PC-3 (cell line): ENCODE measurements at regions not wholly inside any gene's neighbourhood (a gene's known extent, or its start where the extent isn't known, plus 50 kb on each side); places are given as distances from the start of the nearest gene placed in this dataset.

ENCODE experiments used
- ATAC-seq: fragments of 200-7000 bp; cut with Tn5 transposase; 2 replicates; pipeline ENCODE4 v1.9.1; 2020; ENCODE audit warnings: mild to moderate bottlenecking, moderate library complexity
- BruUV-seq: library from RNA; stranded (reverse); fragments of 400-500 nt; replicated peaks from 2 replicates; lab custom pipeline; 2021; lab: Mats Ljungman, UMichigan
- CTCF ChIA-PET: fragments of 300-600 bp; sonication (Branson Sonifier 250); formaldehyde crosslinking; loops from one replicate; lab custom pipeline; 2022; ENCODE audit warnings: antibody characterized with exemption; lab: Charles Lee
- POLR2A ChIA-PET: fragments of 300-600 bp; sonication (Branson Sonifier 250); formaldehyde crosslinking; loops from one replicate; lab custom pipeline; 2022; ENCODE audit warnings: antibody characterized with exemption; ENCODE audit not compliant: unreplicated experiment; lab: Charles Lee
- DNase-seq: peaks from one replicate; pipeline ENCODE4 v3.0.0-alpha.2; 2015
- H2AFZ ChIP-seq: fragments of 300-600 bp; sonication (generic); 2 replicates; pipeline ENCODE4 v1.6.0; 2016; ENCODE audit warnings: antibody characterized with exemption, low read length
- H3F3A ChIP-seq: fragments of 300-600 bp; sonication (generic); one replicate; pipeline ENCODE4 v1.6.0; 2017; ENCODE audit warnings: antibody characterized with exemption, low read length, control low read depth, mild to moderate bottlenecking; ENCODE audit not compliant: unreplicated experiment
- H3K27ac ChIP-seq: fragments of 300-600 bp; sonication (generic); 2 replicates; pipeline ENCODE4 v1.5.1; 2016; ENCODE audit warnings: mild to moderate bottlenecking, low read length
- H3K27me3 ChIP-seq: fragments of 300-600 bp; sonication (generic); 2 replicates; pipeline ENCODE4 v1.6.1; 2016; ENCODE audit warnings: low read length, mixed read lengths
- H3K36me3 ChIP-seq: fragments of 300-600 bp; sonication (generic); 2 replicates; pipeline ENCODE4 v1.6.1; 2016; ENCODE audit warnings: low read depth, mixed run types, low read length, mixed read lengths
- H3K4me1 ChIP-seq: fragments of 300-600 bp; sonication (generic); 2 replicates; pipeline ENCODE4 v1.5.1; 2016; ENCODE audit warnings: low read length; ENCODE audit not compliant: insufficient read depth
- H3K4me2 ChIP-seq: fragments of 300-600 bp; sonication (generic); 2 replicates; pipeline ENCODE4 v1.6.0; 2016; ENCODE audit warnings: low read length
- H3K4me3 ChIP-seq: fragments of 300-600 bp; sonication (generic); 2 replicates; pipeline ENCODE4 v1.5.1; 2016; ENCODE audit warnings: mild to moderate bottlenecking, low read length, mixed read lengths
- H3K79me2 ChIP-seq: fragments of 300-600 bp; sonication (generic); 2 replicates; pipeline ENCODE4 v1.6.1; 2017; ENCODE audit warnings: low read length, mixed read lengths
- H3K9ac ChIP-seq: fragments of 300-600 bp; sonication (generic); 2 replicates; pipeline ENCODE4 v1.6.0; 2016; ENCODE audit warnings: mild to moderate bottlenecking, low read length
- H3K9me2 ChIP-seq: fragments of 300-600 bp; sonication (generic); replicated peaks from 2 replicates; pipeline ENCODE4 v1.6.1; 2016; ENCODE audit warnings: mixed run types, low read length, mixed read lengths
- H3K9me3 ChIP-seq: fragments of 300-600 bp; sonication (generic); 2 replicates; pipeline ENCODE4 v1.6.1; 2016; ENCODE audit warnings: low read length, mixed read lengths
- H4K20me1 ChIP-seq: fragments of 300-600 bp; sonication (generic); 2 replicates; pipeline ENCODE4 v1.6.1; 2016; ENCODE audit warnings: low read length, mixed read lengths
- EZH2 ChIP-seq: fragments of 300-600 bp; sonication (generic); IDR thresholded peaks from one replicate; pipeline ENCODE4 v1.6.1; 2017; ENCODE audit warnings: antibody characterized with exemption, mild to moderate bottlenecking, low read length; ENCODE audit not compliant: unreplicated experiment
- EZH2phosphoT487 ChIP-seq: fragments of 300-600 bp; sonication (generic); IDR thresholded peaks from 2 replicates; pipeline ENCODE4 v1.6.1; 2018; ENCODE audit warnings: mild to moderate bottlenecking, antibody characterized with exemption, low read length, borderline replicate concordance
- intact Hi-C: fragments of 100-400 bp; cut with micrococcal nuclease; formaldehyde crosslinking; loops from 2 replicates; pipeline ENCODE4 v1.9.0; 2023
- TF ChIP-seq, protein P1 (sequence below): fragments of 300-600 bp; sonication (generic); conservative IDR thresholded peaks from 2 replicates; pipeline ENCODE4 v1.5.1; 2017; ENCODE audit warnings: antibody characterized with exemption, low read depth, mild to moderate bottlenecking, low read length

DNA sequence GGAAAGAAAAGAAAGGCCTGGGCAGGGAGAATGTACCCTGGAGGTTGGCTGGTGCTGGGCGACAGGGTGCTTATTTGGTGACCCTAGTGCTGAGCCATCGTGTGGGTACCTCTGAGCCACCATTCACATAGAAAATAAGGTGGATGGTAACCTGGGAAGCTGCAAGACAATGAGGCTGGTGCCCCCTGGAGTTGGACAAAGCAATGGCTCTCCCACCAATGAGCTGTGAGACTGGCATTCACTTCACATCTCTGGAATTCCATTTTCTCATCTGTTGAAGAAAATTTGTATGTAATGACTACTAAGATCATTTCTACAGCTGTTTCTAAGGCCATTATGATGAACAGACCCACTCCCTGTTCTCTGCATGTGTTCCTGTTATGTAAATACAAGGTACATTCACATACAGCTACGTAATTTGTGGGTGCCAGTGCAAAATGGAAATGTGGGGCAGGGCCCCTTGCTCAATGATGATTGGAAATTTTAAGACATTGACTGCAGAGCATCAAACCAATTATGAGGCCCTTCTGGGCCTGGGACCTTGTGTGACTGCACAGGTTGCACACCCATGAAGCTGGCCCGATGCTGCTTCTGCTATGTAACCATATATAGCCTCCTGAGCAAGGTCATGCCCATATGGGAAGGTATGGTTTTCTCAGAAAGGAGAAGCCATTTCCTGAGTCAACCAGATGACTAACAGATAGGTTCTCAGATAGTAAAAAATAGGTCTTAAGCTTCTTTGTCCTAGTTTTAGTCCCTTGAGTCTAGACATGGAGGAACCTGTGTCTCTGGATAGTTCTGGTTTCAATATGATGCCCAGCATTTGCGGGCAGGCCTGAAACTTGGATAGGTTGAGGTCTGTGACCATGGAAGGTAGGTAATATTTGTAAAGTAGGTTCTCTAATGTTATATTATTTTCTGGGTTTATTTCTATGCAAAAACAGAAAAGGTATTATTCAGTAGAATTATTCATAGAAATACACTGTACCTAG, 63.4 kb upstream of the IGF1 start:
- no peaks in the 10 kb centered on the region for H3K4me1 ChIP-seq
- H3K4me2 ChIP-seq = no peak overlapping the region
- no peak overlapping the region for H3K27ac ChIP-seq
- intact Hi-C loops = no loop called here
- no peaks in the 10 kb centered on the region for H3K79me2 ChIP-seq
- H3F3A ChIP-seq = no peaks in the 10 kb centered on the region
- POLR2A ChIA-PET = no interaction called here
- no peaks in the 10 kb centered on the region for H3K36me3 ChIP-seq
- DNase-seq (no peak), ATAC-seq (no peak)
- no peaks in the 10 kb centered on the region for H3K9me2 ChIP-seq
- no peaks in the 10 kb centered on the region for H3K9me3 ChIP-seq
- no peaks in the 10 kb centered on the region for H3K27me3 ChIP-seq
- TF ChIP-seq, protein P1, sequence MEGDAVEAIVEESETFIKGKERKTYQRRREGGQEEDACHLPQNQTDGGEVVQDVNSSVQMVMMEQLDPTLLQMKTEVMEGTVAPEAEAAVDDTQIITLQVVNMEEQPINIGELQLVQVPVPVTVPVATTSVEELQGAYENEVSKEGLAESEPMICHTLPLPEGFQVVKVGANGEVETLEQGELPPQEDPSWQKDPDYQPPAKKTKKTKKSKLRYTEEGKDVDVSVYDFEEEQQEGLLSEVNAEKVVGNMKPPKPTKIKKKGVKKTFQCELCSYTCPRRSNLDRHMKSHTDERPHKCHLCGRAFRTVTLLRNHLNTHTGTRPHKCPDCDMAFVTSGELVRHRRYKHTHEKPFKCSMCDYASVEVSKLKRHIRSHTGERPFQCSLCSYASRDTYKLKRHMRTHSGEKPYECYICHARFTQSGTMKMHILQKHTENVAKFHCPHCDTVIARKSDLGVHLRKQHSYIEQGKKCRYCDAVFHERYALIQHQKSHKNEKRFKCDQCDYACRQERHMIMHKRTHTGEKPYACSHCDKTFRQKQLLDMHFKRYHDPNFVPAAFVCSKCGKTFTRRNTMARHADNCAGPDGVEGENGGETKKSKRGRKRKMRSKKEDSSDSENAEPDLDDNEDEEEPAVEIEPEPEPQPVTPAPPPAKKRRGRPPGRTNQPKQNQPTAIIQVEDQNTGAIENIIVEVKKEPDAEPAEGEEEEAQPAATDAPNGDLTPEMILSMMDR = no peak
- TF ChIP-seq EZH2 (no peak), EZH2phosphoT487 (no peak)
- no peak overlapping the region for H3K9ac ChIP-seq
- CTCF ChIA-PET = no interaction called here
- H3K4me3 ChIP-seq = no peak overlapping the region
- H2AFZ ChIP-seq = no peak overlapping the region
- no peaks in the 10 kb centered on the region for H4K20me1 ChIP-seq
- no TSS peak for BruUV-seq

DNA sequence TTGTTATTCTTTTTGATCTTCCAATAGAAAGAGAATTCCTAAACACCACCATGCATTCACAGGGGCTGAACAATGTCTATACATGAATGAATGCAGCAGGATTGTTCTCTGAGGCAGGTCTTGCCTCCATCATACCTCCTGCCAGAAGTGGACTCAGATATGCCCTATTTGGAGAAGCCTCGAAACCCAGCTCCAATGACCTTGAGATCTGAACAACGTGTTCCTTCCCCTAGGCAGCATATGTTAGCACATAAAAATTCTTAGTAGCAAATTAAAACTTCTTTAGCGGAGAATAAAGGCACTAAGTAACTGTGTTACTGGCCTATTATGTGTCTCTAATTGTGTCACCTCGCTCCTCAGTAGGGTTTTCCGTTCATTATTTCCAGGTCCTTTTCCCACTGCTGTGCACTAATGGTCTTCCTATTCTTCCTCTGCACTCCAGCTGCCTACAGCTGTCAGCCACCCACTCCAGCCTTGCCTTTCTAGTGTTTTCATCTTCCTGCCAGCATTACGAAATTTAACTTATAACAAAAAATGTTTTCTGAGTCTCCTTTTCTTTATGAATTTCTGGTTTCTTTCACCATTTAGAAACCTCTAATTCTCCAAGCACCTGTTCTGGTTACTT, 62.6 kb upstream of the IGF1 start:
- Histone ChIP-seq H3K9me2 (no peaks in the 10 kb centered on the region), H3F3A (no peaks in the 10 kb centered on the region), H3K4me2 (no peak overlapping the region), H3K36me3 (no peaks in the 10 kb centered on the region), H4K20me1 (no peaks in the 10 kb centered on the region), H2AFZ (no peak overlapping the region), H3K4me1 (no peaks in the 10 kb centered on the region), H3K9me3 (no peaks in the 10 kb centered on the region), H3K9ac (no peak overlapping the region), H3K4me3 (no peak overlapping the region), H3K79me2 (no peaks in the 10 kb centered on the region), H3K27me3 (no peaks in the 10 kb centered on the region), H3K27ac (no peak overlapping the region)
- TF ChIP-seq EZH2 (no peak), EZH2phosphoT487 (no peak)
- TF ChIP-seq, protein P1 = no peak
- no peak for DNase-seq
- ChIA-PET CTCF (no interaction called here), POLR2A (no interaction called here)
- no peak for ATAC-seq
- intact Hi-C loops = no loop called here
- no TSS peak for BruUV-seq
